GM21515 (cell line): ENCODE measurements at regions not wholly inside any gene's neighbourhood (a gene's known extent, or its start where the extent isn't known, plus 50 kb on each side); places are given as distances from the start of the nearest gene placed in this dataset.

Experiments used
- ATAC-seq: cut with Tn5 transposase; IDR thresholded peaks from one replicate; pipeline ENCODE4 v1.9.1; 2021; ENCODE audit not compliant: unreplicated experiment

- ATAC-seq = no peak
These were observed 312.8 kb upstream of the EPHA5 start for GRCh38 chr4:65983061-65983460.

- no peak for ATAC-seq
These were observed 306.0 kb upstream of the EPHA5 start for GRCh38 chr4:65976287-65976686.

- ATAC-seq = no peak
These were observed 302.9 kb upstream of the EPHA5 start for GRCh38 chr4:65973186-65973585.

GRCh38 chr4:65971686-65972085 is 301.4 kb upstream of the EPHA5 start:
- no peak for ATAC-seq

- ATAC-seq = no peak
These were observed 298.7 kb upstream of the EPHA5 start for GRCh38 chr4:65968831-65969558.

- no peak for ATAC-seq
These were observed 290.5 kb upstream of the EPHA5 start for GRCh38 chr4:65960751-65961150.

GRCh38 chr4:65954416-65954815 is 284.1 kb upstream of the EPHA5 start:
- no peak for ATAC-seq

GRCh38 chr4:65951177-65951576 is 280.9 kb upstream of the EPHA5 start:
- ATAC-seq = no peak

- no peak for ATAC-seq
These were observed 272.8 kb upstream of the EPHA5 start for GRCh38 chr4:65943076-65943475.

- no peak for ATAC-seq
These were observed 254.6 kb upstream of the EPHA5 start for GRCh38 chr4:65924843-65925242.

GRCh38 chr4:65923616-65924015 is 253.3 kb upstream of the EPHA5 start:
- no peak for ATAC-seq

GRCh38 chr4:65921180-65921579 is 250.9 kb upstream of the EPHA5 start:
- ATAC-seq = no peak

GRCh38 chr4:65918872-65919271 is 248.6 kb upstream of the EPHA5 start:
- ATAC-seq = no peak

- ATAC-seq = no peak
These were observed 247.9 kb upstream of the EPHA5 start for GRCh38 chr4:65918212-65918611.

- no peak for ATAC-seq
These were observed 247.2 kb upstream of the EPHA5 start for GRCh38 chr4:65917486-65917885.

- ATAC-seq = no peak
These were observed 241.4 kb upstream of the EPHA5 start for GRCh38 chr4:65911720-65912119.

GRCh38 chr4:65893957-65894755 is 223.9 kb upstream of the EPHA5 start:
- no peak for ATAC-seq

GRCh38 chr4:65893271-65893670 is 223.0 kb upstream of the EPHA5 start:
- no peak for ATAC-seq

- ATAC-seq = no peak
These were observed 210.3 kb upstream of the EPHA5 start for GRCh38 chr4:65880594-65880993.

GRCh38 chr4:65868096-65868824 is 198.0 kb upstream of the EPHA5 start:
- no peak for ATAC-seq

- ATAC-seq = no peak
These were observed 195.2 kb upstream of the EPHA5 start for GRCh38 chr4:65865489-65865888.

- no peak for ATAC-seq
These were observed 191.7 kb upstream of the EPHA5 start for GRCh38 chr4:65861993-65862392.
